GM23248 (cell line): ENCODE measurements at regions not wholly inside any gene's neighbourhood (a gene's known extent, or its start where the extent isn't known, plus 50 kb on each side); places are given as distances from the start of the nearest gene placed in this dataset.

Source experiments
- EZH2 ChIP-seq: fragments of 200-600 bp; sonication (generic); IDR thresholded peaks from 2 replicates; pipeline ENCODE4 v1.6.1; 2018; ENCODE audit warnings: antibody characterized with exemption, mild to moderate bottlenecking; ENCODE audit not compliant: insufficient read depth, poor library complexity, severe bottlenecking
- EZH2phosphoT487 ChIP-seq: fragments of 200-600 bp; sonication (generic); IDR thresholded peaks from 2 replicates; pipeline ENCODE4 v1.6.1; 2018; ENCODE audit warnings: antibody characterized with exemption, moderate library complexity, mild to moderate bottlenecking, low read depth; ENCODE audit not compliant: insufficient read depth

DNA sequence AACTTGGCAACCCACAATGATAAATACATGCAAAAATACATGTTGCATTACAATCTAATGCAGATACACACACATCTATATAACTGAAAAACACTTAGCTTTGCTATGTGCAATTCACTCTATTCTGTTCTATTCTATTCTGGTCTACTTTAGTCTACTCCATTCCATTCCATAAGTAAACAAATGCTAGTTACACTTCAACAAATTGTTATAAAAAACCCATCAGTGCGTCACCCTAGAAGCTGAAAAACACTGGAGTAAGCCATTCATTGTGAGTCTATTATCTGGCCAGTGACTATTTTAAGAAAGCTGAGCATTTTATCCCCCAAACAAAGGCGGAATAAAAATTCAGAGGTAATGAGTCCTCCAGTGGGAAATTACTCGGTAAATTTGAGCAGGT is 315.7 kb upstream of the EPHA7 start:
- TF ChIP-seq EZH2 (no peak), EZH2phosphoT487 (no peak)
